ENCODE measurements at regions not wholly inside any gene's neighbourhood (a gene's known extent, or its start where the extent isn't known, plus 50 kb on each side); places are given as distances from the start of the nearest gene placed in this dataset.

GRCh38 chr1:214155987-214156625 is 124.9 kb upstream of the SMYD2 start:
- Mint-ChIP-seq H3K4me1 (no peaks in the 10 kb centered on the region), H3K27me3 (peaks cover 15% of the 10 kb centered on the region), H3K27ac (no peak overlapping the region), H3K4me3 (no peak overlapping the region), H3K36me3 (no peaks in the 10 kb centered on the region), H3K9me3 (ENCODE audit: low read depth) (no peaks in the 10 kb centered on the region)
- CTCF ChIA-PET: no interaction called here
- DNase-seq (no peak), ATAC-seq (no peak)

GRCh38 chr1:214164173-214164572 is 116.8 kb upstream of the SMYD2 start:
- CTCF ChIA-PET: no interaction called here
- H3K36me3 Mint-ChIP-seq: no peaks in the 10 kb centered on the region
- no peak overlapping the region for H3K4me3 Mint-ChIP-seq
- no peaks in the 10 kb centered on the region for H3K4me1 Mint-ChIP-seq
- no peaks in the 10 kb centered on the region for H3K9me3 Mint-ChIP-seq (ENCODE audit: low read depth)
- H3K27ac Mint-ChIP-seq: no peak overlapping the region
- H3K27me3 Mint-ChIP-seq: no peaks in the 10 kb centered on the region
- ATAC-seq (no peak), DNase-seq (no peak)

GRCh38 chr1:214165850-214166374 is 115.0 kb upstream of the SMYD2 start:
- no peaks in the 10 kb centered on the region for H3K9me3 Mint-ChIP-seq (ENCODE audit: low read depth)
- no peaks in the 10 kb centered on the region for H3K36me3 Mint-ChIP-seq
- CTCF ChIA-PET: no interaction called here
- no peak overlapping the region for H3K27ac Mint-ChIP-seq
- no peak overlapping the region for H3K4me3 Mint-ChIP-seq
- no peaks in the 10 kb centered on the region for H3K27me3 Mint-ChIP-seq
- ATAC-seq: no peak
- no peak for DNase-seq
- no peaks in the 10 kb centered on the region for H3K4me1 Mint-ChIP-seq

GRCh38 chr1:214174508-214175199 is 106.3 kb upstream of the SMYD2 start:
- Mint-ChIP-seq H3K4me3 (no peak overlapping the region), H3K27ac (no peak overlapping the region), H3K4me1 (no peaks in the 10 kb centered on the region), H3K9me3 (ENCODE audit: low read depth) (no peaks in the 10 kb centered on the region), H3K27me3 (peaks cover 13% of the 10 kb centered on the region), H3K36me3 (no peaks in the 10 kb centered on the region)
- DNase-seq (no peak), ATAC-seq (no peak)
- CTCF ChIA-PET: interaction anchor here (1.3 kb wide), 1 partner anchor 158 kb away, joined by 3 read pairs; no protein-coding TSS in a partner anchor

GRCh38 chr1:214178102-214178501 is 102.9 kb upstream of the SMYD2 start:
- Mint-ChIP-seq H3K4me3 (no peak overlapping the region), H3K27me3 (peaks cover 27% of the 10 kb centered on the region), H3K27ac (no peak overlapping the region), H3K36me3 (no peaks in the 10 kb centered on the region), H3K4me1 (no peaks in the 10 kb centered on the region), H3K9me3 (ENCODE audit: low read depth) (no peaks in the 10 kb centered on the region)
- CTCF ChIA-PET: interaction anchor here (0.9 kb wide), 1 partner anchor 10 kb away, joined by 3 read pairs; no protein-coding TSS in a partner anchor
- ATAC-seq: no peak
- no peak for DNase-seq

- DNase-seq: no peak
- Mint-ChIP-seq H3K27me3 (peaks cover 62% of the 10 kb centered on the region), H3K9me3 (ENCODE audit: low read depth) (no peaks in the 10 kb centered on the region), H3K4me1 (no peaks in the 10 kb centered on the region), H3K27ac (no peak overlapping the region), H3K4me3 (no peak overlapping the region), H3K36me3 (no peaks in the 10 kb centered on the region)
- CTCF ChIA-PET: no interaction called here
- no peak for ATAC-seq
These were observed 96.0 kb upstream of the SMYD2 start for GRCh38 chr1:214184992-214185391.

GRCh38 chr1:214186103-214186824 is 94.7 kb upstream of the SMYD2 start:
- ATAC-seq: no peak
- DNase-seq: no peak
- Mint-ChIP-seq H3K27me3 (peaks cover 67% of the 10 kb centered on the region), H3K9me3 (ENCODE audit: low read depth) (no peaks in the 10 kb centered on the region), H3K27ac (no peak overlapping the region), H3K36me3 (no peaks in the 10 kb centered on the region), H3K4me3 (no peak overlapping the region), H3K4me1 (no peaks in the 10 kb centered on the region)
- CTCF ChIA-PET: no interaction called here

- CTCF ChIA-PET: interaction anchor here (1.5 kb wide), 1 partner anchor 145 kb away, joined by 4 read pairs; no protein-coding TSS in a partner anchor
- Mint-ChIP-seq H3K36me3 (no peaks in the 10 kb centered on the region), H3K9me3 (ENCODE audit: low read depth) (no peaks in the 10 kb centered on the region), H3K4me3 (no peak overlapping the region), H3K4me1 (no peaks in the 10 kb centered on the region), H3K27ac (no peak overlapping the region), H3K27me3 (peaks cover 68% of the 10 kb centered on the region)
- DNase-seq: no peak
- ATAC-seq: no peak
These were observed 93.6 kb upstream of the SMYD2 start for GRCh38 chr1:214187121-214187900.

- Mint-ChIP-seq H3K4me1 (no peaks in the 10 kb centered on the region), H3K27ac (no peak overlapping the region), H3K27me3 (peaks cover 70% of the 10 kb centered on the region), H3K9me3 (ENCODE audit: low read depth) (no peaks in the 10 kb centered on the region), H3K36me3 (no peaks in the 10 kb centered on the region), H3K4me3 (no peak overlapping the region)
- no peak for ATAC-seq
- CTCF ChIA-PET: interaction anchor here (1.5 kb wide), 1 partner anchor 144 kb away, joined by 4 read pairs; no protein-coding TSS in a partner anchor
- DNase-seq: no peak
These were observed 93.0 kb upstream of the SMYD2 start for GRCh38 chr1:214187933-214188332.

- no peak overlapping the region for H3K4me3 Mint-ChIP-seq
- ATAC-seq (no peak), DNase-seq (no peak)
- H3K9me3 Mint-ChIP-seq (ENCODE audit: low read depth): no peaks in the 10 kb centered on the region
- H3K4me1 Mint-ChIP-seq: no peaks in the 10 kb centered on the region
- CTCF ChIA-PET: interaction anchor here (1.1 to 1.5 kb wide), 2 partner anchors 139 to 143 kb away, joined by 3 to 4 read pairs; no protein-coding TSS in a partner anchor
- peaks cover 72% of the 10 kb centered on the region for H3K27me3 Mint-ChIP-seq
- H3K36me3 Mint-ChIP-seq: no peaks in the 10 kb centered on the region
- no peak overlapping the region for H3K27ac Mint-ChIP-seq
These were observed 92.1 kb upstream of the SMYD2 start for GRCh38 chr1:214188835-214189234.

- DNase-seq: no peak
- Mint-ChIP-seq H3K4me1 (no peaks in the 10 kb centered on the region), H3K36me3 (no peaks in the 10 kb centered on the region), H3K4me3 (no peak overlapping the region), H3K27me3 (peaks cover 48% of the 10 kb centered on the region), H3K9me3 (ENCODE audit: low read depth) (no peaks in the 10 kb centered on the region), H3K27ac (no peak overlapping the region)
- CTCF ChIA-PET: no interaction called here
- no peak for ATAC-seq
These were observed 87.9 kb upstream of the SMYD2 start for GRCh38 chr1:214192825-214193643.

GRCh38 chr1:214193691-214194090 is 87.3 kb upstream of the SMYD2 start:
- no peaks in the 10 kb centered on the region for H3K4me1 Mint-ChIP-seq
- DNase-seq (no peak), ATAC-seq (no peak)
- H3K9me3 Mint-ChIP-seq (ENCODE audit: low read depth): no peaks in the 10 kb centered on the region
- no peak overlapping the region for H3K4me3 Mint-ChIP-seq
- no peak overlapping the region for H3K27ac Mint-ChIP-seq
- H3K36me3 Mint-ChIP-seq: no peaks in the 10 kb centered on the region
- CTCF ChIA-PET: no interaction called here
- H3K27me3 Mint-ChIP-seq: peaks cover 42% of the 10 kb centered on the region

Data from activated CD8-positive, alpha-beta memory T cell treated with anti-CD3 and anti-CD28 coated beads, Interleukin-2, amount 10 ng/mL, durations not matched to agents 7 days and 5 days (primary cell).